ENCODE measurements at regions not wholly inside any gene's neighbourhood (a gene's known extent, or its start where the extent isn't known, plus 50 kb on each side); places are given as distances from the start of the nearest gene placed in this dataset.

DNA sequence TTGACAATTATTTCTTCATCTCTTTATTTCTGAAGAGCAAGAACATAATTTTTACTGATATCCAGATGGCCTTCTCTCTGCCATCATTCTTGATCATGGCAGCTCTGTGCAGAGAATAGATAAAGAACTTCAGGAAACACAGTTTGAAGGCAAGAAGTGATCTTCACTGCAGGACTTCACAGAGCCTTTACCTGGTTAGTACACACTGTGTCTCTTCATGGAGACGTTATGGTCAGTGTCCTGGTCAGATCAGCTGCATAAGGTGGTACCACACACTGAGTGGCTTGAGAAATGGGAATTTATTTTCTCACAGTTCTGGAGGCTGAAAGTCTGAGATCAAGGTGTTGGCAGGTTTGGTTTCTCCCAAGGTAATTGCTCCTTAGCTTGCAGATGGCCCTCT is 129.5 kb downstream of the UTP18 start:
- no peak for DNase-seq

GRCh38 chr17:51391982-51392654 is 131.8 kb downstream of the UTP18 start:
- DNase-seq, result no peak

DNA sequence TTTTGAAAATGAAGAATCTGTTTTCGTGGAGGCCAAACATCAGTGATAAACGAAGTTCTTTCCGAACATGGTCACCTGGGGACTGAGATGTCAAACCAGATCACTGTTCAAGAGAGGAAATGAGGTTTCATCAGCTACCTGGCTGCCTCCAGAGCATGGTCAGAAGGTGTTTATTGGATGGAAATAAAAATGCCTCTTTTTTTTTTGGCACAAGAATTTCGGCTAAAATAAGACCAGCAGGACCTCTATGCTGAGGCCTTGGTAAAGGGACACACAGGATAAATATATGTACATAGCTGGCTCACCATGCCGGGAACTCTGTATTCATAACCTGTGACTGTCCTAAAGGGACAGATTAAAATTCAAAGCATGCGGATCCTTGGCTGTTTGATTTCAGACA is 135.3 kb downstream of the UTP18 start:
- DNase-seq, result no peak

- no peak for DNase-seq
These were observed 137.2 kb downstream of the UTP18 start for GRCh38 chr17:51397361-51398127.

GRCh38 chr17:51398128-51398525 is 137.8 kb downstream of the UTP18 start:
- DNase-seq, result no peak

DNA sequence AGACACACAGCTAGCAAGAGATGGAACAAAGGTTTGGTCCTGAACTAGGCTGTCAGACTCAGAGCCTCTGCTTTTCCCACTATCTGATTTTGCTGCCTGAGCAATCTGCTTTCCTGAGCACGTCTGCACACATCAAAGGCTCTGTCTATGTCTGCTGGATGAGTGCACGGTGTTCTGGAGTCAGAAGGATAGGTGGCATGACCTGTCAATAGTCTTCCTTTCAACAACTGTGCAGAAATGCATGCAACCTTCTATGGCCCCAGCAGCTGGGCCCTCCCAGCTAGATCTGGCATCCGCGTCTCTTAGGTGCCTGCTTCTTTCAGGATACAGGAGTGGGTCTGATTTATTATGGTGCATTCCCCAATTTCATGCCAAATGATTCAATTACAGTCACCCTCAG is 138.3 kb downstream of the UTP18 start:
- DNase-seq, result no peak

DNA sequence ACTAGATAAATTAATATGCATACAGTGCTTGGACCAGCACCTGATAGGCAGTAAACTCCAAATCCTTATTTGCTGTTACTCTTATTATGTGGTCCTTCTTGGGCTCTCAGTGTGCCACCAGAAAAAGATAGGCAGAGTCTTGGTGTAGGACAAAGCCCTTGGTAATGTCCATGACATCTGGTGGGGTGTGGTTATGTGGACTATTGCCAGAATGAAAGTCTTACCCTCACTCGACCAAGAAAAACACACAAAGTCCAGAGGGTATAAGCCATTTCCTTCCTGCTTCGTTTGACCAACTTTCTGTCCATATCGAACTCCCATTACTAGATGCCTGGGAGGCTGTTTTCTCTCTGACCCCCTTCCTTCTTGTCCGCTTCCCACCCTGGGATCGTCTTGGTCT is 140.9 kb downstream of the UTP18 start:
- DNase-seq, result no peak

DNA sequence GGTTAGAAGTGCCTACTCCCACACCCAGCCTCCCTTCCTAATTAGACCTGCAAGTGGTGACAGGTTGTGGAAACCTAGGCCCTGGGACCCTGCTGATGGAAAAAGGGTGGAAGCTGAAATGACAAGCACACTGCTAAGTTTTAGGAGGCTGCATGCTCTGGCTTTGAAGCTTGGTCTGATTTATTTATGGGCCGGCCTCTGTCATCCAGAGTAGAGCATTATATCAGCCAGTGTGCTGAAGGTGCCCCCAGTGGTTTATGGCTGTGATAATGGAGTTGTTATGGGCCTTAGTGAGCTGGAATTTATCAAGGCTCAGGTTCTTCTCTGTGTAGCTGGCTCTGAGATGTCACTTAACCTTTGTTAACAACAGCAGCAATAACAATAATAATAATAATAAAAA is 142.6 kb downstream of the UTP18 start:
- DNase-seq, result no peak

GRCh38 chr17:51407576-51407975 is 147.2 kb downstream of the UTP18 start:
- DNase-seq, result no peak

GRCh38 chr17:51419476-51419875 is 159.1 kb downstream of the UTP18 start:
- no peak for DNase-seq

GRCh38 chr17:51421525-51421924 is 161.2 kb downstream of the UTP18 start:
- no peak for DNase-seq

DNA sequence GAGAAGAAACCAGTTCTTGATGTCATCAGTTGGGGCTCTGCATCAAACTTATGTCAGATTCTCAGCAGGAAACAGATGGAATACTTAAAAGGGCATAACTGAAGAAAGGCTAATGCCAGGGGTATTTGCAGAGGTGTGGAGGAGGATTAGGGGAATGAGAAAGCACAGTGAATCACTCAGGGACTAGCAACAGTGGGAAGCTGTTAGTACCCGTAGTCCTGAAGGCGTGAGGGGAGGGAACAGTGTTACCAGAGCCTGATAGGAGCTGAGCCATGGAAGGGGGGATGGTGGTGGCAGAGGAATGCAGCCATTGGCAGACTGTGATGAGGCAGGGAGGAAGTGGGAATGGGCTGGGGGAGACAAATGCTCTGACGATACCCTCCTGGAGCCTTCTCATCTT is 162.3 kb downstream of the UTP18 start:
- DNase-seq, result no peak

- DNase-seq, result no peak
These were observed 163.2 kb downstream of the UTP18 start for GRCh38 chr17:51423421-51424160.

- DNase-seq, result no peak
These were observed 165.4 kb downstream of the UTP18 start for GRCh38 chr17:51425773-51426172.

DNA sequence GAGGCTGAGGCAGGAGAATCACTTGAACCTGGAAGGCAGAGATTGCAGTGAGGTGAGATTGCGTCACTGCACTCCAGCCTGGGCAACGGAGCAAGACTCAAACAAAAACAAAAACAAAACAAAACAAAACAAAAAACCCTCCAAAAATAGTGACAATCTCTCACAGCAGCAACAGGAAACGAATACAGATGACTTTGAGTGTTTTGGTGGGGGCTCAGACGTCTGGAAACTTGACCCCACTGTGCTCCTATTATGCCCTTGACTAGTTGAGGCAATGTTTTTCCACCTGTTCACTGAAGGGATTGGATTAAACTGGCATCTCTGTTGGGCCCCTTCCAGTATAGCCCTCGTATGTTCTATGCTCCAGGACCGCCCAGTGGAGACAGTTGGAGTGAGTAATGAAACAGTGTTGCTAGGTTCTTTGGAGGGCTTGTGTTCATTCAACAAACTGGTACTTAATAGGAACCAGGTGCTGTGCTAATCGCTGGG is 167.0 kb downstream of the UTP18 start:
- peak in 1 of 2 experiments; percentile 15 for DNase-seq

DNA sequence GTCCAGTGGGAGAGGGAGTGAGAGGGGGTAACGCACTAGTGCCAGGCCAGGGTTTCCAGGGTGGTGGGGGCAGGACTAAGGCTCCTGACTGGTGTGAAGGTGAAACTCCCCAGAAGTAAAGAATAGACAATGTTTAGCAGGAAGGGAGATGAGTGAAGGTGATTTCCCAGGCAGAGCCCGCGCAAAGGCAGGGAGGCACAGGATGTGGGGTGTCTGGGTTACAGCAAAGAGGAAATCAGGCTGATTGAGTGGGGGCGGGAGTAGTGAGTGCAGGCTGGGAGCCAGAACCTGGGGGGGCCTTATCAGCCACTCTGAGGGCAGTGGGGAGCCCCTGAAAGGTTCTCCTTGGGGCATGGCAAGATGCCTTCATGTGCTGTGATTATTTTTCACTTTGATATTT is 167.5 kb downstream of the UTP18 start:
- DNase-seq, result peak; percentile 69 to 75

DNA sequence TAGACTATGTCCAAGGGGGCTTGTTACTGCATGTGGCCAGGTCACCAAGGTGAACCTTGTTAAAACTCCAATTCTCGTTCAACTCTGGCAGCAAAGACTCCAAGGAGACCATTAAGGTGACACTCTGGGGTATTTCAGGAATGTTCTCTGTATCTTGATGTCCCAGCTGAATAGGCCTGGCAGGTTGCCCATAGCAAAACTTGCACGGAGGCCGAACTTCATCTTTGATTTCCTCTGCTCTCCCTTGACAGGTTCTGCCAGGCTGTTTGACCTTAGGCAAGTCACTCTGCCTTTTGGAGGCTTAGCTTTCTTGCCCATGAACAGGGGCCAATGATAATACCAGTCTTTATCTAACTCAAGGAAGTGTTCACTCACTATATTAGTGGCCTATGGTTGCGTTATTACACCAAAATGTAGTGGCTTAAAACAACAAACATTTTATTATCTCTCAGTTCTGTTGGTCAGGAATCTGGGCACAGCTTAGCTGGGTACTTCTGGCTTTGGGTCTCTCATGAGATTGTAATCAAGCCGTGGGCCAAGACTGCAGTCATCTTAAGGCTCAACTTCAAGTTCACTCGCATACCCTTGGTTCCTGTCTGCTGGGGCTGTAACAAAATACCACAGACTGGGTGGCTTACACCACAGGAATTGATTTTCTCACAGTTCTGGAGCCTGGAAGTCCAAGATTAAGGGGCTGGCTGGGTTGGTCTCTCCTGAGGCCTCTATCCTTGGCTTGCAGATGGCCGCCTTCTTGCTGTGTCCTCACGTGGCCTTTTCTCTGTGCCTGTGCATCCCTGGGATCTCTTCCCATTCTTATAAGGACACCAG is 168.5 kb downstream of the UTP18 start:
- no peak for DNase-seq

- DNase-seq, result peak in 1 of 2 experiments; percentile 29
These were observed 169.6 kb downstream of the UTP18 start for GRCh38 chr17:51429938-51430337.

- DNase-seq, result no peak
These were observed 170.2 kb downstream of the UTP18 start for GRCh38 chr17:51430591-51430990.

DNA sequence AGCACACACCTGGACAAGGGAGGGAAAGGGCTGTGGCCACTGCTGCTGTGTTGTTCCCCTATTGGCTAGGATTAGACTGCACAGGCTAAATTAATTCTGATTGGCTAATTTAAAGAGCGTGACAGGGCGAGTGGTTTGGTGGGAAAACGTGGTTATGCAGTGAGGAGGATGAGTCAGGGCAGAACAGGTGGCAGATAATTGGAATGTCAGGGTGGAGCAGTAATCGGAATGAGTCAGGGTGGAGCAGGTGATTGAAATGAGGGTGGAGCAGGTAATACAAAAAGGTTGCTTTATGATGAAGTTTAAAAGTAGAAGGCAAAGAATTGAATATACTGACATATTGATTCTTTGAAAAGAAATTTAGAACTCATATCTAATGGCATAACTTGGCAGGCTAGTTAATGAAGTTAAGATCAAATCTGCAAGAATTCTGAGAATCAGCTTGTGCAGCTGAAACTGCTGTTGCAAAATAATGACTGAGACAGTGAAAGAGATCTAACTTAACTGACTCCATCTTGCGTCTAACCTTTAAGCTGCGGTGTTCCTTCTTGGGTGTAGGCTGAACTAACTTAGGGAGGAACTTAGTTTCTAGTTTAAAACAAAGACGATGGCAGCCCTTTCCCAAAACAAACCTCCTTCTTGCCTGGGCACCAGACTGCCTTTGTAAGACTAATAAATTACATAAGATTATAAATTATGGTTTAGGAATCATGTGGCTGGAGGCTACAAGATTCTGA is 174.3 kb downstream of the UTP18 start:
- DNase-seq, result no peak

GRCh38 chr17:51435171-51435552 is 174.8 kb downstream of the UTP18 start:
- DNase-seq, result no peak

GRCh38 chr17:51435641-51436091 is 175.3 kb downstream of the UTP18 start:
- peak; percentile 40 to 51 for DNase-seq

All from activated CD4-positive, alpha-beta T cell treated with anti-CD3 and anti-CD28 coated beads, Interleukin-2, amount 50 U/mL, for 4 hours (primary cell).